K562 (cell line): ENCODE measurements at regions not wholly inside any gene's neighbourhood (a gene's known extent, or its start where the extent isn't known, plus 50 kb on each side); places are given as distances from the start of the nearest gene placed in this dataset.

Source experiments
- ATAC-seq: fragments of 200-7000 bp; cut with Tn5 transposase; 3 replicates; pipeline ENCODE4 v1.9.1; 2020; ENCODE audit warnings: moderate library complexity
- BruUV-seq: library from RNA; stranded (reverse); fragments of 400-500 nt; replicated peaks from 2 replicates; lab custom pipeline; 2021; lab: Mats Ljungman, UMichigan
- CTCF ChIA-PET: fragments of 300-600 bp; formaldehyde crosslinking; extraction: SDS; loops from one replicate; lab custom pipeline; 2021; ENCODE audit warnings: low intra/inter-chr PET ratio; lab: Yijun Ruan, JAX
- POLR2A ChIA-PET: fragments of 300-600, 350-650 bp; sonication (Branson Sonifier 250); formaldehyde crosslinking; extraction: SDS; loops from one replicate; lab custom pipeline; 2021; ENCODE audit warnings: antibody characterized with exemption, inconsistent platforms; lab: Yijun Ruan, JAX
- DNase-seq, 4 experiments: peaks; one replicate each; pipeline versions ENCODE4 v3.0.0 to v3.0.0-alpha.2; 2011 to 2018; ENCODE audit warnings: low spot score in 3 of 4, mixed read lengths in 3 of 4; ENCODE audit errors: extremely low read depth in 1 of 4
- FAIRE-seq: peaks from 2 replicates; lab custom pipeline; 2011; peaks lifted over from hg19 to GRCh38; lab: Jason Lieb, UNC
- H2AFZ ChIP-seq: 2 replicates; pipeline ENCODE4 v1.6.0; 2011; ENCODE audit warnings: low read depth, low read length, control low read depth, inconsistent platforms
- H3K27ac ChIP-seq: fragments of 200-600 bp; 3 replicates; pipeline ENCODE4 v1.8.0; 2011; ENCODE audit warnings: low read depth, mild to moderate bottlenecking, control low read depth, inconsistent platforms, low read length, moderate library complexity, mixed read lengths; ENCODE audit errors: extremely low read depth
- H3K27me3 ChIP-seq, 2 experiments: fragments of 300-600 bp in 1 of 2; 2 replicates in 1 of 2; 3 replicates in 1 of 2; pipeline versions ENCODE4 v1.6.0 to v1.8.0; 2011; ENCODE audit warnings: inconsistent platforms in 2 of 2, low read length in 2 of 2, mild to moderate bottlenecking in 1 of 2, mixed read lengths in 1 of 2, moderate library complexity in 1 of 2; ENCODE audit not compliant: control insufficient read depth in 2 of 2, insufficient read depth in 2 of 2
- H3K36me3 ChIP-seq: fragments of 300-600 bp; 3 replicates; pipeline ENCODE4 v1.8.0; 2011; ENCODE audit warnings: mild to moderate bottlenecking, low read length, inconsistent platforms; ENCODE audit not compliant: control insufficient read depth, insufficient read depth
- H3K4me1 ChIP-seq, 2 experiments: fragments of 200-600 bp in 1 of 2; replicated peaks in 1 of 2; 2 replicates in 1 of 2; 3 replicates in 1 of 2; pipeline versions ENCODE4 v1.5.1 to v1.8.0; 2011; ENCODE audit warnings: inconsistent platforms in 2 of 2, low read length in 2 of 2, mild to moderate bottlenecking in 1 of 2, mixed read lengths in 1 of 2, moderate library complexity in 1 of 2; ENCODE audit not compliant: control insufficient read depth in 2 of 2, insufficient read depth in 2 of 2
- H3K4me2 ChIP-seq: 2 replicates; pipeline ENCODE4 v1.6.1; 2011; ENCODE audit warnings: low read length, control low read depth, inconsistent platforms, mixed read lengths; ENCODE audit not compliant: insufficient read depth
- H3K4me3 ChIP-seq: fragments of 200-600 bp; sonication (generic), shearing (Covaris generic); 2 replicates; pipeline ENCODE4 v1.5.1; 2016; ENCODE audit warnings: control low read depth, inconsistent platforms
- H3K79me2 ChIP-seq: fragments of 200-600 bp; 3 replicates; pipeline ENCODE4 v1.8.0; 2011; ENCODE audit warnings: low read length, inconsistent platforms; ENCODE audit not compliant: control insufficient read depth, insufficient read depth
- H3K9ac ChIP-seq, 2 experiments: 2 replicates each; pipeline versions ENCODE4 v1.6.0 to v1.6.1; 2011; ENCODE audit warnings: low read depth in 2 of 2, low read length in 2 of 2, control low read depth in 1 of 2, inconsistent platforms in 1 of 2, mild to moderate bottlenecking in 1 of 2, mixed read lengths in 1 of 2; ENCODE audit not compliant: insufficient read depth in 1 of 2
- H3K9me1 ChIP-seq: one replicate; pipeline ENCODE4 v1.6.0; 2011; ENCODE audit warnings: inconsistent platforms, mild to moderate bottlenecking, low read length, moderate library complexity; ENCODE audit not compliant: control insufficient read depth, insufficient read depth
- H3K9me3 ChIP-seq: replicated peaks from 2 replicates; pipeline ENCODE4 v1.5.1; 2011; ENCODE audit warnings: low read depth, low read length, inconsistent platforms; ENCODE audit not compliant: control insufficient read depth, insufficient read depth
- H4K20me1 ChIP-seq: replicated peaks from 2 replicates; pipeline ENCODE4 v1.6.1; 2011; ENCODE audit warnings: low read length, inconsistent platforms, mixed read lengths; ENCODE audit not compliant: control insufficient read depth, insufficient read depth
- ARID1B ChIP-seq: fragments of 450-650 bp; IDR thresholded peaks from 2 replicates; pipeline ENCODE4 v1.6.1; 2016; ENCODE audit warnings: antibody characterized with exemption, mild to moderate bottlenecking, inconsistent platforms
- BRD9 ChIP-seq: fragments of 450-650 bp; IDR thresholded peaks from 2 replicates; pipeline ENCODE4 v1.6.1; 2018; ENCODE audit warnings: low read depth; ENCODE audit not compliant: partially characterized antibody
- ID3 ChIP-seq, 2 experiments: fragments of 250-450 bp in 1 of 2; fragments of 450-650 bp in 1 of 2; sonication (Bioruptor Pico) in 1 of 2; IDR thresholded peaks; 2 replicates each; pipeline versions ENCODE4 v1.6.1 to v1.8.0; 2016 to 2021; ENCODE audit warnings: mild to moderate bottlenecking in 2 of 2, moderate library complexity in 2 of 2, missing compliant biosample characterization in 1 of 2, missing genetic modification characterization in 1 of 2
- PBX2 ChIP-seq, 2 experiments: IDR thresholded peaks in 1 of 2; conservative IDR thresholded peaks in 1 of 2; 2 replicates each; pipeline ENCODE4 v1.6.1; 2016; ENCODE audit warnings: low read depth in 2 of 2, mild to moderate bottlenecking in 1 of 2, missing compliant biosample characterization in 1 of 2, missing genetic modification characterization in 1 of 2, moderate library complexity in 1 of 2
- RREB1 ChIP-seq: fragments of 250-450 bp; sonication (Bioruptor Pico); IDR thresholded peaks from 2 replicates; pipeline ENCODE4 v1.4.0; 2020
- TRIM28 ChIP-seq: fragments of 450-650 bp; IDR thresholded peaks from 2 replicates; pipeline ENCODE4 v1.6.1; 2017
- ZBTB5 ChIP-seq: fragments of 450-650 bp; IDR thresholded peaks from 2 replicates; pipeline ENCODE4 v1.6.1; 2017; ENCODE audit warnings: antibody characterized with exemption
- ZNF124 ChIP-seq: sonication (generic); formaldehyde crosslinking; IDR thresholded peaks from 2 replicates; pipeline ENCODE4 v1.8.1; 2022; ENCODE audit warnings: missing genetic modification reagents
- ZNF740 ChIP-seq, 3 experiments: fragments of 200-800 bp in 1 of 3; sonication (Bioruptor generic) in 1 of 3; sonication (generic) in 1 of 3; formaldehyde crosslinking in 1 of 3; IDR thresholded peaks; 2 replicates each; pipeline versions ENCODE4 v1.6.1 to v1.8.0; 2016 to 2022; ENCODE audit warnings: mild to moderate bottlenecking in 2 of 3, missing compliant biosample characterization in 2 of 3, missing genetic modification characterization in 2 of 3, missing genetic modification reagents in 1 of 3
- WGBS: fragments of 100-300 bp; shearing (Covaris generic); methylation state at CpG from one replicate; pipeline ENCODE4 v1.1.6; 2016; ENCODE audit warnings: low coverage, mixed read lengths; ENCODE audit not compliant: insufficient coverage; ENCODE audit errors: missing lambda C conversion rate; 5-methylcytosine and 5-hydroxymethylcytosine counted together
- in situ Hi-C: fragments of 300-500 bp; cut with MboI; formaldehyde crosslinking; loops from 4 replicates; pipeline ENCODE4 v1.15.0; 2018; ENCODE audit warnings: inconsistent platforms, mixed read lengths
- intact Hi-C: fragments of 100-400 bp; cut with micrococcal nuclease; formaldehyde crosslinking; loops from 2 replicates; pipeline ENCODE4 v1.14.2; 2022

- H3K27ac ChIP-seq: no peak overlapping the region
- no TSS peak for BruUV-seq
- no peak overlapping the region for H3K9ac ChIP-seq
- H3K4me3 ChIP-seq: no peak overlapping the region
- ChIA-PET POLR2A (no interaction called here), CTCF (no interaction called here)
- DNase-seq (no peak), ATAC-seq (no peak), FAIRE-seq (no peak)
- H3K4me1 ChIP-seq: no peaks in the 10 kb centered on the region
- H4K20me1 ChIP-seq: no peaks in the 10 kb centered on the region
- no peaks in the 10 kb centered on the region for H3K36me3 ChIP-seq
- H3K27me3 ChIP-seq: no peaks in the 10 kb centered on the region
- WGBS: 0% methylated on average over 5 of the region's 5 CpGs
- intact Hi-C loops (no loop called here), in situ Hi-C loops (no loop called here)
- no peak overlapping the region for H3K4me2 ChIP-seq
- no peak overlapping the region for H2AFZ ChIP-seq
- H3K9me1 ChIP-seq: no peaks in the 10 kb centered on the region
- H3K9me3 ChIP-seq: no peaks in the 10 kb centered on the region
- no peaks in the 10 kb centered on the region for H3K79me2 ChIP-seq
- TF ChIP-seq ZBTB5 (no peak), ARID1B (no peak), ZNF740 (CRISPR knock-in tag; IDR thresholded peaks at IDR 0.05) (no peak), ZNF740 (tag; IDR thresholded peaks at IDR 0.05) (no peak), TRIM28 (no peak), ZNF124 (CRISPR knock-in tag) (no peak), RREB1 (no peak), ID3 (CRISPR knock-in tag; IDR thresholded peaks at IDR 0.05) (no peak), ID3 (tag; IDR thresholded peaks at IDR 0.05) (no peak), BRD9 (no peak), PBX2 (CRISPR knock-in tag; IDR thresholded peaks at IDR 0.05; ENCODE audit: low read depth) (no peak), PBX2 (tag; conservative IDR thresholded peaks at IDR 0.05; ENCODE audit: low read depth) (no peak)
Measured at GRCh38 chr2:59892398-59892797, 661.1 kb downstream of the BCL11A start.
